GM18861 (cell line): ENCODE measurements at regions not wholly inside any gene's neighbourhood (a gene's known extent, or its start where the extent isn't known, plus 50 kb on each side); places are given as distances from the start of the nearest gene placed in this dataset.

Experiments used
- ATAC-seq: cut with Tn5 transposase; IDR thresholded peaks from one replicate; pipeline ENCODE4 v1.9.1; 2021; ENCODE audit not compliant: unreplicated experiment

GRCh38 chr4:36394352-36394903 lies 113.0 kb downstream of the DTHD1 start:
- no peak for ATAC-seq

GRCh38 chr4:36399762-36400353 lies 118.4 kb downstream of the DTHD1 start:
- peak; percentile 59 for ATAC-seq

- no peak for ATAC-seq
These were observed 120.8 kb downstream of the DTHD1 start for GRCh38 chr4:36402008-36402758.

- ATAC-seq, result no peak
These were observed 129.9 kb downstream of the DTHD1 start for GRCh38 chr4:36411338-36411737.

- no peak for ATAC-seq
These were observed 132.8 kb downstream of the DTHD1 start for GRCh38 chr4:36414248-36414647.

GRCh38 chr4:36417146-36417545 lies 135.7 kb downstream of the DTHD1 start:
- ATAC-seq, result no peak

GRCh38 chr4:36420111-36420679 lies 138.8 kb downstream of the DTHD1 start:
- ATAC-seq, result no peak

- ATAC-seq, result no peak
These were observed 141.2 kb downstream of the DTHD1 start for GRCh38 chr4:36422607-36423006.

GRCh38 chr4:36426741-36427140 lies 145.3 kb downstream of the DTHD1 start:
- no peak for ATAC-seq

- no peak for ATAC-seq
These were observed 146.3 kb downstream of the DTHD1 start for GRCh38 chr4:36427696-36428095.

GRCh38 chr4:36432586-36432985 lies 151.2 kb downstream of the DTHD1 start:
- no peak for ATAC-seq

GRCh38 chr4:36439556-36439955 lies 158.1 kb downstream of the DTHD1 start:
- ATAC-seq, result no peak

GRCh38 chr4:36445480-36445879 lies 164.1 kb downstream of the DTHD1 start:
- no peak for ATAC-seq

- no peak for ATAC-seq
These were observed 164.9 kb downstream of the DTHD1 start for GRCh38 chr4:36446275-36446674.

GRCh38 chr4:36461344-36461743 lies 179.9 kb downstream of the DTHD1 start:
- ATAC-seq, result no peak

GRCh38 chr4:36467670-36468069 lies 186.3 kb downstream of the DTHD1 start:
- ATAC-seq, result no peak

- no peak for ATAC-seq
These were observed 190.5 kb downstream of the DTHD1 start for GRCh38 chr4:36471903-36472302.

GRCh38 chr4:36476135-36476534 lies 194.7 kb downstream of the DTHD1 start:
- no peak for ATAC-seq

GRCh38 chr4:36477861-36478260 lies 196.4 kb downstream of the DTHD1 start:
- ATAC-seq, result no peak

GRCh38 chr4:36485885-36486284 lies 204.5 kb downstream of the DTHD1 start:
- ATAC-seq, result no peak

- no peak for ATAC-seq
These were observed 208.4 kb downstream of the DTHD1 start for GRCh38 chr4:36489798-36490197.

GRCh38 chr4:36492041-36492440 lies 210.6 kb downstream of the DTHD1 start:
- ATAC-seq, result no peak
